BJ (cell line): ENCODE measurements at regions not wholly inside any gene's neighbourhood (a gene's known extent, or its start where the extent isn't known, plus 50 kb on each side); places are given as distances from the start of the nearest gene placed in this dataset.
"Not testable (repeated sequence)": the region's sequence is repeated elsewhere in the genome, so short reads cannot be mapped to it uniquely, and the experiment has no call there.

ENCODE experiments used
- CTCF ChIA-PET: fragments of 350-600 bp; formaldehyde crosslinking; extraction: SDS; loops from one replicate; lab custom pipeline; 2021; ENCODE audit warnings: antibody characterized with exemption, inconsistent platforms; lab: Yijun Ruan, JAX
- POLR2A ChIA-PET: fragments of 300-600 bp; sonication (Branson Sonifier 250); formaldehyde crosslinking; extraction: SDS; loops from one replicate; lab custom pipeline; 2021; ENCODE audit warnings: antibody characterized with exemption; lab: Charles Lee
- DNase-seq: peaks from one replicate; pipeline ENCODE4 v3.0.0-alpha.2; 2011; ENCODE audit warnings: low read depth
- H3K27me3 ChIP-seq: 2 replicates; pipeline ENCODE4 v1.6.0; 2011; ENCODE audit warnings: low read length; ENCODE audit not compliant: control insufficient read depth, insufficient read depth
- H3K36me3 ChIP-seq: 2 replicates; pipeline ENCODE4 v1.5.1; 2011; ENCODE audit warnings: low read length; ENCODE audit not compliant: control insufficient read depth, insufficient read depth
- H3K4me3 ChIP-seq: 2 replicates; pipeline ENCODE4 v1.5.1; 2011; ENCODE audit warnings: low read depth, mild to moderate bottlenecking, control low read depth, low read length
- TF ChIP-seq, protein P1 (sequence below): IDR thresholded peaks from 2 replicates; pipeline ENCODE4 v1.5.1; 2011; ENCODE audit warnings: low read depth, mild to moderate bottlenecking, control low read depth, inconsistent platforms, low read length, moderate library complexity; ENCODE audit not compliant: insufficient read depth

DNA sequence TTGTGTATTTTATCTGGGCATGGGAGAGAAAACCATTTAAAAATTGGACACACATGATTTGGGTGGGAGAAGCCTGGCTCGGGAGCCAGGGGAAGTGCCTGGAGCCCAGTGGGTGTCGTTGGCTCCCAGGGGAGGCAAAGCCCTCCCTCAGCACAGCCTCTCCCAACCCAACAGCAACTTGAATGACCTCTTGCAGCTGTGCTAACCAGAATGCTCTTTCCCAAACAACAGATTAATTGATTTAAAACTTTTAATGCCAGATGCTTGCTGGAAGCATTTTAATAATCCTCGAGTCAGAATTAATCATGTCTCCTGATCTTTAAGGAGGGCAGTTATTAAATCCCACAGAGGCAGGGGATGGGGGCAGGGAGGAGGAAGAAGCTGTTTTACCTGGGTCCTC is 401.6 kb downstream of the BUD13 start:
- CTCF ChIA-PET, result no interaction called here
- H3K27me3 ChIP-seq, result no peaks in the 10 kb centered on the region
- POLR2A ChIA-PET, result no interaction called here
- TF ChIP-seq, protein P1, sequence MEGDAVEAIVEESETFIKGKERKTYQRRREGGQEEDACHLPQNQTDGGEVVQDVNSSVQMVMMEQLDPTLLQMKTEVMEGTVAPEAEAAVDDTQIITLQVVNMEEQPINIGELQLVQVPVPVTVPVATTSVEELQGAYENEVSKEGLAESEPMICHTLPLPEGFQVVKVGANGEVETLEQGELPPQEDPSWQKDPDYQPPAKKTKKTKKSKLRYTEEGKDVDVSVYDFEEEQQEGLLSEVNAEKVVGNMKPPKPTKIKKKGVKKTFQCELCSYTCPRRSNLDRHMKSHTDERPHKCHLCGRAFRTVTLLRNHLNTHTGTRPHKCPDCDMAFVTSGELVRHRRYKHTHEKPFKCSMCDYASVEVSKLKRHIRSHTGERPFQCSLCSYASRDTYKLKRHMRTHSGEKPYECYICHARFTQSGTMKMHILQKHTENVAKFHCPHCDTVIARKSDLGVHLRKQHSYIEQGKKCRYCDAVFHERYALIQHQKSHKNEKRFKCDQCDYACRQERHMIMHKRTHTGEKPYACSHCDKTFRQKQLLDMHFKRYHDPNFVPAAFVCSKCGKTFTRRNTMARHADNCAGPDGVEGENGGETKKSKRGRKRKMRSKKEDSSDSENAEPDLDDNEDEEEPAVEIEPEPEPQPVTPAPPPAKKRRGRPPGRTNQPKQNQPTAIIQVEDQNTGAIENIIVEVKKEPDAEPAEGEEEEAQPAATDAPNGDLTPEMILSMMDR, result no peak
- H3K36me3 ChIP-seq, result no peaks in the 10 kb centered on the region
- no peak for DNase-seq
- H3K4me3 ChIP-seq, result no peak overlapping the region

GRCh38 chr11:116368784-116369183 is 404.0 kb downstream of the BUD13 start:
- DNase-seq, result no peak
- TF ChIP-seq, protein P1, result no peak
- CTCF ChIA-PET, result no interaction called here
- POLR2A ChIA-PET, result no interaction called here
- Histone ChIP-seq H3K4me3 (no peak overlapping the region), H3K27me3 (no peaks in the 10 kb centered on the region), H3K36me3 (no peaks in the 10 kb centered on the region)

GRCh38 chr11:116366980-116367645 is 405.7 kb downstream of the BUD13 start:
- TF ChIP-seq, protein P1, result no peak
- ChIA-PET POLR2A (no interaction called here), CTCF (no interaction called here)

GRCh38 chr11:116366451-116366850 is 406.3 kb downstream of the BUD13 start:
- POLR2A ChIA-PET, result no interaction called here

More at GRCh38 chr11:116366980-116367645, 405.7 kb downstream of the BUD13 start:
- Histone ChIP-seq H3K27me3 (no peaks in the 10 kb centered on the region), H3K4me3 (no peak overlapping the region), H3K36me3 (no peaks in the 10 kb centered on the region)
- no peak for DNase-seq

DNA sequence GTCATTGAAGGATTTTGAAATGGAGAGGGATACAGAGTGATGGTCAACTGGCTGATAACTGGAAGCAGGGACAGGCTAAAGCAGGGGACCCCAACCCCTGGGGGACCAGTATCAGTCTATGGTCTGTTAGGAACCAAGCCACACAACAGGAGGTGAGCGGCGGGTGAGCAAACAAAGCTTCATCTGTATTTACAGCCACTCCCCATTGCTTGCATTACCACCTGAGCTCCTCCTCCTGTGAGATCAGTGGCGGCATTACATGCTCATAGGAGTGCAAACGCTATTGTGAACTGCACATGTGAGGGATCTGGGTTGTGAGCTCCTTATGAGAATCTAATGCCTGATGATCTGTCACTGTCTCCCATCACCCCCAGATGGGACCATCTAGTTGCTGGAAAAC is 407.9 kb downstream of the BUD13 start:
- H3K4me3 ChIP-seq, DNase-seq, POLR2A ChIA-PET, H3K27me3 ChIP-seq, H3K36me3 ChIP-seq: not testable (repeated sequence)
- CTCF ChIA-PET, result interaction anchor here (0.6 kb wide), 1 partner anchor 26 kb away, joined by 4 read pairs; no protein-coding TSS in a partner anchor

More at GRCh38 chr11:116366451-116366850, 406.3 kb downstream of the BUD13 start:
- no peaks in the 10 kb centered on the region for H3K36me3 ChIP-seq
- CTCF ChIA-PET, result no interaction called here
- TF ChIP-seq, protein P1, result no peak
- DNase-seq, result no peak
- H3K4me3 ChIP-seq, result no peak overlapping the region
- H3K27me3 ChIP-seq, result no peaks in the 10 kb centered on the region

DNA sequence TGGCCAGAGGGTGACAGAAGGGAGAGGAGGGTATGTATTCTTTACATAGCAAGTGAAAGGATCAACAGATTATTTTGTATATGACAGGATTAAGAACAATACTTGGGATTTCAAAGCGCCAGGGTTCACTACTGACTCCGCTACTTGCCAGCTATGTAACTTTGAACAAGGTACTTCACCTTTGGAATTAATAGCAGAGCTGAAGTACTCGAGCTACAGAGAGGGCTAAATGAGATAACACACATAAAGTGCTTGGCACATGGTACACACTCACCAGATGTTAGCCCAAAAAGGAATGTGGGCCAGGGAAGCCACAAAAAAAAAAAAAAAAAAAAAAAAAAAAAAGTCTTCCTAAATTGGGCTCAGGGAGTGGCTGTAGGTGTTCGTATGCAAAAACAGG is 408.4 kb downstream of the BUD13 start:
- H3K36me3 ChIP-seq, result no peaks in the 10 kb centered on the region
- POLR2A ChIA-PET, result no interaction called here
- no peaks in the 10 kb centered on the region for H3K27me3 ChIP-seq
- CTCF ChIA-PET, result interaction anchor here (0.6 kb wide), 1 partner anchor 26 kb away, joined by 4 read pairs; no protein-coding TSS in a partner anchor
- DNase-seq, result no peak
- TF ChIP-seq, protein P1, result no peak
- no peak overlapping the region for H3K4me3 ChIP-seq
